H1 (cell line): ENCODE measurements at regions not wholly inside any gene's neighbourhood (a gene's known extent, or its start where the extent isn't known, plus 50 kb on each side); places are given as distances from the start of the nearest gene placed in this dataset.

Experiments
- CTBP2 ChIP-seq: IDR thresholded peaks from 2 replicates; pipeline ENCODE4 v1.7.0; 2011; ENCODE audit warnings: borderline replicate concordance, mild to moderate bottlenecking, moderate library complexity, mixed read lengths, low read length; ENCODE audit not compliant: insufficient read depth, insufficient read length
- JUN ChIP-seq: IDR thresholded peaks from 2 replicates; pipeline ENCODE4 v1.6.1; 2011; ENCODE audit warnings: low read depth, mild to moderate bottlenecking, improper control_type of control experiment, low read length
- KDM1A ChIP-seq: fragments of 200-600, 300-600 bp; sonication (generic); IDR thresholded peaks from 2 replicates; pipeline ENCODE4 v1.7.1; 2016; ENCODE audit warnings: mild to moderate bottlenecking, low read length, borderline replicate concordance
- RFX5 ChIP-seq: IDR thresholded peaks from 2 replicates; pipeline ENCODE4 v1.6.1; 2011; ENCODE audit warnings: low read depth, low read length, improper control_type of control experiment, borderline replicate concordance

DNA sequence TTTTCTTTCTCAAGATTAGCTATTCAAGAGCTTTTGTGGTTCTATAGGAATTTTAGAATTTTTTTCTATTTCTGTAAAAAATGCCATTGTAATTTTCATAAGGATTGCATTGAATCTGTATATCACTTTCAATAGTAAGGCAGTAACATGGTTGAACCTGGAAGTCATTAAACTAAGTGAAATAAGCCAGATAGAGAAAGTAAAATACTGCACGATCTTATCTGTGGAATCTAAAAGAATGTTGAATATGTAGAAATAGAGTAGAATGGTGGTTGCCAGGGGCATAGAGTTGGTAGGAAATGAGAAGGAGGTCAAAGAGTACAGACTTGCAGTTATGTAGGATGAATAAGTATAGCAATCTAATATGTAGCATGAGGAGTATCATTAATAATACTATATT lies 1073.5 kb upstream of the LRRN3 start (continued):
- TF ChIP-seq CTBP2 (no peak), RFX5 (no peak), KDM1A (no peak), JUN (no peak)
- TF ChIP-seq, all 59 proteins: peak for 0
